BLaER1 treated with 17β-estradiol and CSF1 and Interleukin-3, amounts not matched to agents 10 nM and 100 nM (cell line): ENCODE measurements at regions not wholly inside any gene's neighbourhood (a gene's known extent, or its start where the extent isn't known, plus 50 kb on each side); places are given as distances from the start of the nearest gene placed in this dataset.

ENCODE experiments used
- H3K27ac ChIP-seq, 11 experiments: shearing (Covaris generic); formaldehyde crosslinking; 2 replicates each; pipeline ENCODE4 v1.8.1; 2022
- H3K27me3 ChIP-seq, 11 experiments: shearing (Covaris generic); formaldehyde crosslinking; 2 replicates each; pipeline ENCODE4 v1.8.1; 2022
- H3K36me3 ChIP-seq, 11 experiments: shearing (Covaris generic); formaldehyde crosslinking; 2 replicates each; pipeline ENCODE4 v1.8.1; 2022
- H3K4me1 ChIP-seq, 10 experiments: shearing (Covaris generic); formaldehyde crosslinking; 2 replicates each; pipeline ENCODE4 v1.8.1; 2022
- H3K4me2 ChIP-seq, 11 experiments: shearing (Covaris generic); formaldehyde crosslinking; 2 replicates each; pipeline ENCODE4 v1.8.1; 2022
- H3K4me3 ChIP-seq, 10 experiments: shearing (Covaris generic); formaldehyde crosslinking; 2 replicates each; pipeline ENCODE4 v1.8.1; 2022
- H3K9ac ChIP-seq, 11 experiments: shearing (Covaris generic); formaldehyde crosslinking; 2 replicates each; pipeline ENCODE4 v1.8.1; 2022
- H3K9me3 ChIP-seq, 11 experiments: shearing (Covaris generic); formaldehyde crosslinking; replicated peaks in 1 of 11; 2 replicates each; pipeline ENCODE4 v1.8.1; 2022
- H4K20me1 ChIP-seq, 11 experiments: shearing (Covaris generic); formaldehyde crosslinking; 2 replicates each; pipeline ENCODE4 v1.8.1; 2022
- Cebpa-rat ChIP-seq, 11 experiments: shearing (Covaris generic); IDR thresholded peaks; 2 replicates each; pipeline ENCODE4 v1.8.1; 2022

DNA sequence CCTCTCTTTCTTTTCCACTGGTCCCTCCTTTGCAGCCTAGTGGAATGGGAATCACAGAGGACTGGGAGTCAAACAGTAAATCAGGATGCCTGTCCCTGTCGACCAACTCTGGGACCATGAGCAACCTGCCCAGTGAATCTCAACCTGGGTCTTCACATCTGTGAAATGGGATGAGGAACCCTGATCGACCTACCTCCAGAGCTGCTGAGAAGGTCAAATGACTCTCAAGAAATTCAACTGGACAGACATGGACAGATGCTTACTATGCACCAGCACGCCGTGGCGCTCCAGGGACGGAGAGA is 73.3 kb upstream of the TAF1B start:
- Histone ChIP-seq H3K27me3 (0 out of 22 replicates have a peak, but pooled peaks cover 0 to 9% (median 0%) of the 10 kb centered on the region in 11 experiments), H3K4me2 (peak overlapping the region; percentile 70 to 93 (median 88)), H3K9ac (peak overlapping the region in 6 of 11 experiments; percentile 20 to 56 (median 40); a peak in 8 of 22 replicates), H3K27ac (peak overlapping the region in 5 of 11 experiments; percentile 22 to 71 (median 62); a peak in 6 of 22 replicates), H3K4me1 (peaks cover 70 to 95% (median 89%) of the 10 kb centered on the region in 10 experiments), H3K4me3 (no peak overlapping the region), H4K20me1 (no peaks in the 10 kb centered on the region), H3K9me3 (peaks cover 0 to 4% (median 0%) of the 10 kb centered on the region in 11 experiments; a peak in 2 of 22 replicates), H3K36me3 (no peaks in the 10 kb centered on the region)
- TF ChIP-seq Cebpa-rat (IDR thresholded peaks at IDR 0.05): no peak

DNA sequence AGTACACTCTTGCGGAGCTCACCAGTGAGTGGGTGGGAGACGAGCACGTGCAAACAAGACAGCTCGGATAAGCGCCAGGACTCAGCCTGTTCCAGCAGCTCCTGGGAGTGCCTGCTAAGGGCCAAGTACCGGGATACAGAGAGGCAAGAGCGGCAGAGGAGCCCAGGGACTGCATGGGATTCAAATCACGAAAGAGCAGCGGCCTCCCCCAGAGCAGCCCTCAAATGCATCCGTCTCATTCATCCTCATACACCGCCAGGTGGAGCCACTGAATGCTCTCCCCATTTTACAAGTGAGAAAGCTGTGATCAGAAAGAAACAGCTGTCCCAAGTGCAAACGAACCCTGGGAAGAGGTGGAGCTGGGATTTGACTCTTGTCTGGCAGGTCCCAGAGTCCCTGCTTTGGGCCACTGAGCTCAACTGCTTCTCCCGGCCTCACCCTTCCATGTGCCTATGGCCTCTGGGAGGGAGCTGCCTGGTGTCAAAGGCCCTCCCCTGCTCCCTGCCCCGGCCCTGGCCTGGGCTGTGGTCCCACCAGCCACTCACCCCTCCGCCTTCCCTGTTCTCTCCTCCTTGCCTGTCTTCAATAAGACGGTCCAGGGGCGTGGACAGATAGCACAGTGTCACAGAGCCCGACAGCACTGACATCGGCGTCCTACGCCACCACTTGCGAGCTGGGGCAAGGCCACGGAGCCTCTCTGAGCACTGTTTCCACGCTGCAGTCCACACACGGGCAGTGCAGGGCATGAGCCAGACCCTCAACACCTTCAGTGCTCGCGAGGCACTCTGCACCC is 72.8 kb upstream of the TAF1B start:
- H3K9me3 ChIP-seq: peaks cover 0 to 4% (median 0%) of the 10 kb centered on the region in 11 experiments; a peak in 2 of 22 replicates
- H3K4me3 ChIP-seq: no peak overlapping the region
- no peaks in the 10 kb centered on the region for H4K20me1 ChIP-seq
- H3K36me3 ChIP-seq: no peaks in the 10 kb centered on the region
- no peak for TF ChIP-seq Cebpa-rat (IDR thresholded peaks at IDR 0.05)
- 0 out of 22 replicates have a peak, but pooled peaks cover 0 to 9% (median 0%) of the 10 kb centered on the region in 11 experiments for H3K27me3 ChIP-seq
- peak overlapping the region; percentile 70 to 93 (median 88) for H3K4me2 ChIP-seq
- H3K9ac ChIP-seq: peak overlapping the region in 6 of 11 experiments; percentile 9 to 39 (median 16); a peak in 8 of 22 replicates
- peak overlapping the region in 9 of 11 experiments; percentile 12 to 66 (median 34); a peak in 16 of 22 replicates for H3K27ac ChIP-seq
- H3K4me1 ChIP-seq: peaks cover 65 to 95% (median 85%) of the 10 kb centered on the region in 10 experiments

DNA sequence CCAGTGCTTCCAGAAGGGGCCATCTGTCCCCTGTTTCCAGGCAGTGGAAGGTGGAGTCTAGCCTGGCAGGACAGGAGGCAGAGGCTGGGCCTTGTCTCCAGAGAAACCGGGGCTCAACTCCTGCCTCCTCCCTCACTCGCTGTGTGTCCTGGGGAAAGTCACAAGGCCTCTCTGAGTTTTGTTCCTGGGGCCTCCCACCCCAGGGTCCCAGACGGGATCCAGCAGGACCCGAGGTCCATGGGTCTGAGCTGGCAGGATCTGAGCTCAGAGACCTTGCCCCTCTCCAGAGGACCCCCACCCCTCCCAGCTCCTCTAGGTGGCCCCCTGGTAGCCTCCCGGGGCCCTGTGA is 72.2 kb upstream of the TAF1B start:
- Histone ChIP-seq H3K36me3 (no peaks in the 10 kb centered on the region), H3K4me2 (peak overlapping the region in 10 of 11 experiments; percentile 70 to 93 (median 88); a peak in 17 of 22 replicates), H3K9ac (peak overlapping the region in 8 of 11 experiments; percentile 9 to 39 (median 13); a peak in 8 of 22 replicates), H4K20me1 (no peaks in the 10 kb centered on the region), H3K4me1 (peaks cover 59 to 95% (median 85%) of the 10 kb centered on the region in 10 experiments), H3K27me3 (0 out of 22 replicates have a peak, but pooled peaks cover 0 to 9% (median 0%) of the 10 kb centered on the region in 11 experiments), H3K27ac (peak overlapping the region in 9 of 11 experiments; percentile 12 to 54 (median 28); a peak in 14 of 22 replicates), H3K4me3 (no peak overlapping the region), H3K9me3 (peaks cover 0 to 4% (median 0%) of the 10 kb centered on the region in 11 experiments; a peak in 2 of 22 replicates)
- TF ChIP-seq Cebpa-rat (IDR thresholded peaks at IDR 0.05): no peak

DNA sequence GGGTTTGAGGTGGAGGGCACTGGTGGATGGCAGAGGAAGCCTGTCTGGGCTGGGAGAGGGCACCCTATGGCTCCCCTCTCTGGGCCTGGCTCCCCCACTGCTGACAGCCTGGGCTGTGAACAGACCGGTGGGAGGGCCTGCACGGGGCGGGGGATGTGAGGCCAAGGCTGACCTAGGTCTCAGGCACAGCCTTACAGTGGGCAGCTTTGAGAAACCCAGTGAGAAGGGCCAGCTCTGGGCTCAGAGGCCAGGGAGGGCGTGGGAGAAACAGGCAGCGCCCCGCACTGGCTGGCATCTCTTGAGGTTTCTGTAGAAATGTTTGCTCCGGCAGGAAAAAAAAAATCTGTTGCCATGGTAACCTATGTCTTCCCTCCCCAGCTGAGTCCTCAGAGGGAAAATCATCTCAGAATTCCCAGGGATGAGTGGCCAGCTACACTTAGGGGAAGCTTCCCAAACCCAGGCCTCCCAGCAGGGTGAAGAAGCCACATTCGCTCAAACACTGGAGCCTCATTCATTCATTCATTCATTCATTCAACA is 71.7 kb upstream of the TAF1B start:
- peaks cover 0 to 4% (median 0%) of the 10 kb centered on the region in 11 experiments; a peak in 2 of 22 replicates for H3K9me3 ChIP-seq
- H3K9ac ChIP-seq: peak overlapping the region in 6 of 11 experiments; percentile 9 to 30 (median 16); a peak in 5 of 22 replicates
- peak overlapping the region in 8 of 11 experiments; percentile 12 to 54 (median 31); a peak in 10 of 22 replicates for H3K27ac ChIP-seq
- H3K4me2 ChIP-seq: peak overlapping the region in 10 of 11 experiments; percentile 10 to 93 (median 88); a peak in 16 of 22 replicates
- TF ChIP-seq Cebpa-rat (IDR thresholded peaks at IDR 0.05): no peak
- H3K27me3 ChIP-seq: 0 out of 22 replicates have a peak, but pooled peaks cover 0 to 9% (median 0%) of the 10 kb centered on the region in 11 experiments
- no peak overlapping the region for H3K4me3 ChIP-seq
- H4K20me1 ChIP-seq: no peaks in the 10 kb centered on the region
- no peaks in the 10 kb centered on the region for H3K36me3 ChIP-seq
- peaks cover 54 to 94% (median 84%) of the 10 kb centered on the region in 10 experiments for H3K4me1 ChIP-seq

DNA sequence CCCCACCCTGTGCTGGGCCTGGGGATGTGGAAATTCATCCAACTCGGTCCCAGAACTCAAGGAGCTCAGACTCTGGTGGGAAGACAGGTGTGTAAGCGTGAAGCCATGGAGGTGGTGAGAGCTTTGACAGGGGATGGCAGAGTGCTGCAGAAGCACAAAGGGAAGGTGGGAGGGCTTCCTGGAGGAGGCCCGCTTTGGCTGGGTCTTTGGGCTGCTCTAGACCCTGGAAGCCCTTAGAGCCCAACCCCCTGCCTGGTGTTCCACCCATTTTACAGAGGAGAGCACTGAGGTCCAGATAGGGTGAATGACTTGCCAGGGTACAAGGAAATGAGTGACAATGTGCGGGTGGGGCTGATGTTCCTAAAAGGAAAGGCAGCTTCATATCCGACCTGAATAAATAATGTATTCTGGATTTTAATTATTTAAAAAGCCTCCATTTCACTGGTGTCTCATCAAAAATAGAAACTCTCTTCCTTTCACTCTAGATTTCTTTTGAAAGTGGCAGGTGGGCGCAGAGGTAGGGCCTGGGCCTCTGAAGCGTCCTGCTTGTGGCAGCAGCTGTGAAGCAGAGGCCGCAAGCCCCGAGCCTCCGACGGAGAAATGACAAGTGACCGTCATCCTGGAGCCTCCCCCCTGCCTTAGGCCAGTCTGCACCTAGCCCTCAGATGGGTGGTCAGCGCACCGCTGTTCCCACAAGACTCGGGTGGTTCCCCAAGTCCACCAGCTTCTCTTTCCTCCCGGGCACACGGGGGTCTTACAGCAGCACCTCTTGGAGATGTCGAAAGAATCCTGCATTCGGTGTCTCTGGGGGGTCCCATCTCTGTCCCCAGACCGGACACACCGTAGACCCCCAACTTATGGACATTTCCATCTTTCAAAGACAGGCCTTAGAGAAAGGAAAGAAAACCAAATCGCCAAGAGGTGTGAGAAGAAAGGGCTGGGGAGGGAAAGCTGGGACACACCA is 71.0 kb upstream of the TAF1B start:
- Histone ChIP-seq H3K36me3 (no peaks in the 10 kb centered on the region), H3K27me3 (0 out of 22 replicates have a peak, but pooled peaks cover 0 to 9% (median 0%) of the 10 kb centered on the region in 11 experiments), H3K4me2 (peak overlapping the region in 10 of 11 experiments; percentile 20 to 93 (median 84); a peak in 19 of 22 replicates), H4K20me1 (no peaks in the 10 kb centered on the region), H3K9ac (0 out of 22 replicates have a peak overlapping the region, but pooled peaks of 2 of the 11 experiments have one; percentile 18 to 19), H3K9me3 (peaks cover 0 to 4% (median 0%) of the 10 kb centered on the region in 11 experiments; a peak in 2 of 22 replicates), H3K27ac (peak overlapping the region in 1 of 11 experiments; percentile 38; a peak in 1 of 22 replicates), H3K4me1 (peaks cover 47 to 92% (median 81%) of the 10 kb centered on the region in 10 experiments), H3K4me3 (no peak overlapping the region)
- no peak for TF ChIP-seq Cebpa-rat (IDR thresholded peaks at IDR 0.05)

DNA sequence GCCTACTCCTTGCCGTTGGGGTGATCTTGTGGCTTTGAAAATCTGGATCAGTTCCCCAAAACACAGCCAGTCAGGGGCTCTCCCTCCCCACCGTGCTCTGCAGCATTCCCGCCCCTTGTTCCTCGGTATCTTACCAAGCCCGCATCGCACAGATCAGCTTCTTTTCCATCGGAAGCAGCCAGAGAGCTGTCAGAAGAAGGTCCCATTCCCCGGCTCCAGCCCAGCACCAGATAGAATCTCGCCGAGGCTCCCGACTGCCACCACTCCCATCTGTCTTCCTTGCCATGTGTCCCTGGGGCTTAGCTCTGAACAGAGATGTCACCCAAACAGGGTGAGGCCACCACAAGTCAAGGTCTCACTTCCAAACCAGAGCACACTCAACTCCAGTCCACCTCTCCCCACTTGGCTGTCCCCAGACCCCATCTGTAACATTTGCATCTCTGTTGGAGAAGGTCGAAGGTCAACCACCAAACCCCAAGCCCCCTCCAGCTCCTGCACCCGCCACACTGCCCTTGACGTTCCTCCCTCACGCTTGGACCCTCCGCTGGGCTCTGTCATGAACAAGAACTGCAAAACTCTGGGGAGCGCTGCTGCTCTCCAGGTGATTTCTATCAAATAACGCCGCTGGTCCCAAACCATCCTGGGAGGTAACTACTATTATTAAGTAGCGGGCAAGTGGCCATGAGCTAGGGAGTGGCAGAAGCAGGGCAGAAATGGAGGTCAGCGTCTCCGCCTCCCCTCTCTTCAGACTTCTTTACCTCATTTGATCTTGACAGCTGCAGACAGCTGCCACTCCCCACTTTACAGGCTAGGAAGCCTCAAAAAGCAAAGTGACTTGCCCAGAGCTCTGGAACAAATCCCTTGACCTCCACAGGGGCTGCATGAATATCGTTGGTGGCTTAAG is 70.0 kb upstream of the TAF1B start:
- Histone ChIP-seq H3K27me3 (0 out of 22 replicates have a peak, but pooled peaks cover 0 to 6% (median 0%) of the 10 kb centered on the region in 11 experiments), H3K27ac (no peak overlapping the region), H3K9me3 (peaks cover 0 to 4% (median 0%) of the 10 kb centered on the region in 11 experiments; a peak in 2 of 22 replicates), H3K9ac (no peak overlapping the region), H3K4me3 (no peak overlapping the region), H3K36me3 (no peaks in the 10 kb centered on the region), H3K4me2 (peak overlapping the region in 10 of 11 experiments; percentile 20 to 92 (median 50); a peak in 19 of 22 replicates), H4K20me1 (no peaks in the 10 kb centered on the region), H3K4me1 (peaks cover 47 to 92% (median 81%) of the 10 kb centered on the region in 10 experiments)
- TF ChIP-seq Cebpa-rat (IDR thresholded peaks at IDR 0.05): no peak

DNA sequence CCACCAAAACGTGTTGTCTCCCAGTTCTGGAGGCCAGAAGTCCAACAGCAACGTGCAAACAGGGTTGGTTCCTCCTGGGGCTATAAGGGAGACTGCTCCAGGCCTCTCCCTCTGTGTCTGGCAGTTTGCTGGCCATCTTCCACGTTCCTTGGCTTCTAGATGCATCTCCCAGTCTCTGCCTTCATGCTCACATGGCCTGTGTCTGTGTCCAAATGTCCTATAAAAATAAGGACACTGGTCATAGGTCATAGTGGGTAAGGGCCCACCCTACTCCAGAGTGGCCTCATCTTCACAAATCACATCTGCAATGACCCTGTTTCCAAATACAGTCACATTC is 69.4 kb upstream of the TAF1B start:
- peak overlapping the region in 7 of 11 experiments; percentile 37 to 92 (median 57); a peak in 11 of 22 replicates for H3K4me2 ChIP-seq
- H4K20me1 ChIP-seq: no peaks in the 10 kb centered on the region
- peaks cover 0 to 4% (median 0%) of the 10 kb centered on the region in 11 experiments; a peak in 2 of 22 replicates for H3K9me3 ChIP-seq
- no peak for TF ChIP-seq Cebpa-rat (IDR thresholded peaks at IDR 0.05)
- H3K4me1 ChIP-seq: peaks cover 47 to 92% (median 81%) of the 10 kb centered on the region in 10 experiments
- H3K9ac ChIP-seq: no peak overlapping the region
- no peaks in the 10 kb centered on the region for H3K36me3 ChIP-seq
- H3K27me3 ChIP-seq: no peaks in the 10 kb centered on the region
- no peak overlapping the region for H3K4me3 ChIP-seq
- no peak overlapping the region for H3K27ac ChIP-seq
